ENCODE measurements at regions not wholly inside any gene's neighbourhood (a gene's known extent, or its start where the extent isn't known, plus 50 kb on each side); places are given as distances from the start of the nearest gene placed in this dataset.

DNA sequence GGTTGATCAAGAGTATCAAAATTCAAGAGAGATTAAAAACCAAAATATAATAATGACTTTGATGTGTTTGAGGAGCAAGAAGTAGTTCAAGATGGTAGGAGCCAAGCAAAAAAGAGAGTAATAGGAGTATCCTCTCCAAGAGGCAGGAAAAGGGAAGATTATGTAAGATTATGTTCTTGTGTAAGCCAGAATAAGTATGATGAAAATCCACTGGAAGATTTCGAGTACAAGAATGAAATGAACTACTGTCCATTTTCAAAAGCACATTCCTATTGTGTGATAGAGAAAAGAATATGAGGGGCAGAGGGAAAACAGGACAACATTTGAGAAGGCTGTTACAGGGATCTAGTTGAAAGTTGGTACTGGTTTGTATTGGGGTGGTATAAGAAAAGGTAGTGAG lies 659.6 kb upstream of the INTU start:
- TF ChIP-seq ELF4 (CRISPR knock-in tag; IDR thresholded peaks at IDR 0.05; ENCODE audit: low read depth) (no peak), HMGA2 (CRISPR knock-in tag; IDR thresholded peaks at IDR 0.05) (no peak), JUN (CRISPR knock-in tag; IDR thresholded peaks at IDR 0.05) (no peak), CBFB (CRISPR knock-in tag; IDR thresholded peaks at IDR 0.05; ENCODE audit: low read depth) (no peak), ZBTB43 (CRISPR knock-in tag; IDR thresholded peaks at IDR 0.05) (no peak), SMAD4 (CRISPR knock-in tag; IDR thresholded peaks at IDR 0.05) (no peak), ZSCAN18 (CRISPR knock-in tag; IDR thresholded peaks at IDR 0.05) (no peak), ZNF232 (CRISPR knock-in tag; IDR thresholded peaks at IDR 0.05) (no peak)
- POLR2A ChIA-PET: no interaction called here
- Mint-ChIP-seq H3K4me1 (peaks cover 6% of the 10 kb centered on the region; the same call in 1 of the 2 replicates), H3K27ac (no peak overlapping the region), H3K27me3 (ENCODE audit: low read depth) (no peaks in the 10 kb centered on the region), H3K36me3 (no peaks in the 10 kb centered on the region), H3K9me3 (0 out of 2 replicates have a peak, but pooled peaks cover 5% of the 10 kb centered on the region), H3K4me3 (no peak overlapping the region)
- ATAC-seq (no peak), DNase-seq (ENCODE audit: low spot score) (no peak)
- CTCF ChIA-PET: no interaction called here

DNA sequence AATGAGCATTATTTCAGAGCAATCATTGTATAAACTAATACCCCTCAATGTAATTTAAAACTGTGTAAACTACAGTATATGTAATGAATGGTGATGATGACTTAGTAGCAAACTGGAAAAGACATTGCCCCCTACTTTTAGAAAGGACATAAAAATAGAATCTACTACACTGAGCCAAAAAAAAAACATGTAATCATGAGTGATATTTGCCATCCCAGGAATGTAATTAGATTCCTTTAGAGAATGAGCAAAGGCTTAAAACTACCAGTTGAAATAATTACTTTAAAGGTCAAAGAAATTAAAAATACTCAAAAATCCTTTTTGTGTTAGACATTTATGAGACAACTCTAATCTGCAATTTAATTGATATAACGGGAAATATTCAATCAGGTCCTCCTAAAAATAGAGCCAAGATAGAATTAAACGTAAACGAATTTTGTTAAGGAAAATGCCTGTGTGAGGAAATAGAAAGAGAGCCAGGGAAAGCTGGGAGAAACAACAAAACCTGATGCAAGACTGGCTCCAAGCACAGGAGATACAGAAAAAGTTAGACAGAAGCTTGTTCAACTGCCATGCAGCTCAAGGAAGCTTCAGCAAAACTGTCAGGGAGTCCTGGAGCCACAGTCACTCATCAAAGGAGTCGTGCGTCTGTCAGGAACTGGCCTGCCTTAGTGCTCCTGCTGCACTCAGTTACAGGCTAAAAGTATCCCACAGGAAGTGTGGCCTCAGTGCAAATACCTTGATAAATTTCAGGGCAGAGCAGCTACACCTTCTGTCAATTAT lies 655.7 kb upstream of the INTU start:
- H3K27ac Mint-ChIP-seq: no peak overlapping the region
- H3K4me3 Mint-ChIP-seq: no peak overlapping the region
- no peaks in the 10 kb centered on the region for H3K36me3 Mint-ChIP-seq
- DNase-seq (ENCODE audit: low spot score) (no peak), ATAC-seq (peak; percentile 74)
- 0 out of 2 replicates have a peak, but pooled peaks cover 5% of the 10 kb centered on the region for H3K9me3 Mint-ChIP-seq
- peaks cover 6% of the 10 kb centered on the region; the same call in 1 of the 2 replicates for H3K4me1 Mint-ChIP-seq
- POLR2A ChIA-PET: interaction anchor here (0.6 kb wide), 1 partner anchor 1236 kb away, joined by 3 read pairs; no protein-coding TSS in a partner anchor
- no peaks in the 10 kb centered on the region for H3K27me3 Mint-ChIP-seq (ENCODE audit: low read depth)
- CTCF ChIA-PET: no interaction called here
- TF ChIP-seq ATF2 (CRISPR knock-in tag; IDR thresholded peaks at IDR 0.05; ENCODE audit: borderline replicate concordance, low read depth): no peak
- TF ChIP-seq EMX1 (CRISPR knock-in tag; IDR thresholded peaks at IDR 0.05): no peak
- TF ChIP-seq, protein P1, sequence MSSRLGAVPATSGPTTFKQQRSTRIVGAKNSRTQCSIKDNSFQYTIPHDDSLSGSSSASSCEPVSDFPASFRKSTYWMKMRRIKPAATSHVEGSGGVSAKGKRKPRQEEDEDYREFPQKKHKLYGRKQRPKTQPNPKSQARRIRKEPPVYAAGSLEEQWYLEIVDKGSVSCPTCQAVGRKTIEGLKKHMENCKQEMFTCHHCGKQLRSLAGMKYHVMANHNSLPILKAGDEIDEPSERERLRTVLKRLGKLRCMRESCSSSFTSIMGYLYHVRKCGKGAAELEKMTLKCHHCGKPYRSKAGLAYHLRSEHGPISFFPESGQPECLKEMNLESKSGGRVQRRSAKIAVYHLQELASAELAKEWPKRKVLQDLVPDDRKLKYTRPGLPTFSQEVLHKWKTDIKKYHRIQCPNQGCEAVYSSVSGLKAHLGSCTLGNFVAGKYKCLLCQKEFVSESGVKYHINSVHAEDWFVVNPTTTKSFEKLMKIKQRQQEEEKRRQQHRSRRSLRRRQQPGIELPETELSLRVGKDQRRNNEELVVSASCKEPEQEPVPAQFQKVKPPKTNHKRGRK (CRISPR knock-in tag; IDR thresholded peaks at IDR 0.05; ENCODE audit: borderline replicate concordance): no peak
- TF ChIP-seq OVOL2 (CRISPR knock-in tag; IDR thresholded peaks at IDR 0.05; ENCODE audit: borderline replicate concordance): no peak
- no peak for TF ChIP-seq FOXP1 (CRISPR knock-in tag; IDR thresholded peaks at IDR 0.05; ENCODE audit: borderline replicate concordance)
- TF ChIP-seq JUN (CRISPR knock-in tag; IDR thresholded peaks at IDR 0.05): no peak
- no peak for TF ChIP-seq NR2C2 (CRISPR knock-in tag; IDR thresholded peaks at IDR 0.05)
- no peak for TF ChIP-seq AR (CRISPR knock-in tag; IDR thresholded peaks at IDR 0.05)
- TF ChIP-seq TEAD1 (CRISPR knock-in tag; IDR thresholded peaks at IDR 0.05): no peak
- TF ChIP-seq, protein P2, sequence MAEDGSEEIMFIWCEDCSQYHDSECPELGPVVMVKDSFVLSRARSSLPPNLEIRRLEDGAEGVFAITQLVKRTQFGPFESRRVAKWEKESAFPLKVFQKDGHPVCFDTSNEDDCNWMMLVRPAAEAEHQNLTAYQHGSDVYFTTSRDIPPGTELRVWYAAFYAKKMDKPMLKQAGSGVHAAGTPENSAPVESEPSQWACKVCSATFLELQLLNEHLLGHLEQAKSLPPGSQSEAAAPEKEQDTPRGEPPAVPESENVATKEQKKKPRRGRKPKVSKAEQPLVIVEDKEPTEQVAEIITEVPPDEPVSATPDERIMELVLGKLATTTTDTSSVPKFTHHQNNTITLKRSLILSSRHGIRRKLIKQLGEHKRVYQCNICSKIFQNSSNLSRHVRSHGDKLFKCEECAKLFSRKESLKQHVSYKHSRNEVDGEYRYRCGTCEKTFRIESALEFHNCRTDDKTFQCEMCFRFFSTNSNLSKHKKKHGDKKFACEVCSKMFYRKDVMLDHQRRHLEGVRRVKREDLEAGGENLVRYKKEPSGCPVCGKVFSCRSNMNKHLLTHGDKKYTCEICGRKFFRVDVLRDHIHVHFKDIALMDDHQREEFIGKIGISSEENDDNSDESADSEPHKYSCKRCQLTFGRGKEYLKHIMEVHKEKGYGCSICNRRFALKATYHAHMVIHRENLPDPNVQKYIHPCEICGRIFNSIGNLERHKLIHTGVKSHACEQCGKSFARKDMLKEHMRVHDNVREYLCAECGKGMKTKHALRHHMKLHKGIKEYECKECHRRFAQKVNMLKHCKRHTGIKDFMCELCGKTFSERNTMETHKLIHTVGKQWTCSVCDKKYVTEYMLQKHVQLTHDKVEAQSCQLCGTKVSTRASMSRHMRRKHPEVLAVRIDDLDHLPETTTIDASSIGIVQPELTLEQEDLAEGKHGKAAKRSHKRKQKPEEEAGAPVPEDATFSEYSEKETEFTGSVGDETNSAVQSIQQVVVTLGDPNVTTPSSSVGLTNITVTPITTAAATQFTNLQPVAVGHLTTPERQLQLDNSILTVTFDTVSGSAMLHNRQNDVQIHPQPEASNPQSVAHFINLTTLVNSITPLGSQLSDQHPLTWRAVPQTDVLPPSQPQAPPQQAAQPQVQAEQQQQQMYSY (CRISPR knock-in tag; IDR thresholded peaks at IDR 0.05): no peak
- no peak for TF ChIP-seq CDX4 (CRISPR knock-in tag; IDR thresholded peaks at IDR 0.05; ENCODE audit: borderline replicate concordance)
- no peak for TF ChIP-seq ZNF317 (CRISPR knock-in tag; IDR thresholded peaks at IDR 0.05; ENCODE audit: borderline replicate concordance, low read depth)
- no peak for TF ChIP-seq NFATC4 (CRISPR knock-in tag; IDR thresholded peaks at IDR 0.05)
